Esophagus mucosa (tissue), 1 donor: ENCODE measurements at regions not wholly inside any gene's neighbourhood (a gene's known extent, or its start where the extent isn't known, plus 50 kb on each side); places are given as distances from the start of the nearest gene placed in this dataset.

ENCODE experiments used
- ATAC-seq: fragments of 200-7000 bp; cut with Tn5 transposase; one replicate; pipeline ENCODE4 v1.9.1; 2020
- donor health status: DM: yes; HTN: yes; CAD: no.

- peak; percentile 9 for ATAC-seq
Observed at GRCh38 chr5:6235726-6236125, 142.6 kb downstream of the MED10 start.

- no peak for ATAC-seq
Observed at GRCh38 chr5:6228257-6229250, 149.8 kb downstream of the MED10 start.

- no peak for ATAC-seq
Observed at GRCh38 chr5:6225121-6225607, 153.2 kb downstream of the MED10 start.

- no peak for ATAC-seq
Observed at GRCh38 chr5:6224406-6224805, 153.9 kb downstream of the MED10 start.

GRCh38 chr5:6222899-6223298, 155.4 kb downstream of the MED10 start:
- no peak for ATAC-seq

- no peak for ATAC-seq
Observed at GRCh38 chr5:6222121-6222520, 156.2 kb downstream of the MED10 start.

GRCh38 chr5:6221141-6221626, 157.2 kb downstream of the MED10 start:
- no peak for ATAC-seq

- ATAC-seq, result peak; percentile 9
Observed at GRCh38 chr5:6220346-6221088, 157.8 kb downstream of the MED10 start.

- ATAC-seq, result no peak
Observed at GRCh38 chr5:6218517-6218916, 159.8 kb downstream of the MED10 start.

- peak; percentile 14 for ATAC-seq
Observed at GRCh38 chr5:6218116-6218515, 160.2 kb downstream of the MED10 start.

- ATAC-seq, result no peak
Observed at GRCh38 chr5:6216471-6217075, 161.8 kb downstream of the MED10 start.

- ATAC-seq, result no peak
Observed at GRCh38 chr5:6215891-6216290, 162.5 kb downstream of the MED10 start.

GRCh38 chr5:6212244-6212643, 166.1 kb downstream of the MED10 start:
- no peak for ATAC-seq

GRCh38 chr5:6206501-6206900, 171.8 kb downstream of the MED10 start:
- no peak for ATAC-seq

GRCh38 chr5:6202968-6203365, 175.4 kb downstream of the MED10 start:
- ATAC-seq, result no peak

GRCh38 chr5:6202149-6202967, 176.0 kb downstream of the MED10 start:
- no peak for ATAC-seq

GRCh38 chr5:6201631-6202030, 176.7 kb downstream of the MED10 start:
- ATAC-seq, result no peak

GRCh38 chr5:6198531-6198930, 179.8 kb downstream of the MED10 start:
- ATAC-seq, result no peak

GRCh38 chr5:6197427-6197826, 180.9 kb downstream of the MED10 start:
- ATAC-seq, result no peak

GRCh38 chr5:6195711-6196358, 182.5 kb downstream of the MED10 start:
- no peak for ATAC-seq

- no peak for ATAC-seq
Observed at GRCh38 chr5:6194906-6195612, 183.3 kb downstream of the MED10 start.
